ENCODE measurements at regions not wholly inside any gene's neighbourhood (a gene's known extent, or its start where the extent isn't known, plus 50 kb on each side); places are given as distances from the start of the nearest gene placed in this dataset.
"Not testable (repeated sequence)": the region's sequence is repeated elsewhere in the genome, so short reads cannot be mapped to it uniquely, and the experiment has no call there.

DNA sequence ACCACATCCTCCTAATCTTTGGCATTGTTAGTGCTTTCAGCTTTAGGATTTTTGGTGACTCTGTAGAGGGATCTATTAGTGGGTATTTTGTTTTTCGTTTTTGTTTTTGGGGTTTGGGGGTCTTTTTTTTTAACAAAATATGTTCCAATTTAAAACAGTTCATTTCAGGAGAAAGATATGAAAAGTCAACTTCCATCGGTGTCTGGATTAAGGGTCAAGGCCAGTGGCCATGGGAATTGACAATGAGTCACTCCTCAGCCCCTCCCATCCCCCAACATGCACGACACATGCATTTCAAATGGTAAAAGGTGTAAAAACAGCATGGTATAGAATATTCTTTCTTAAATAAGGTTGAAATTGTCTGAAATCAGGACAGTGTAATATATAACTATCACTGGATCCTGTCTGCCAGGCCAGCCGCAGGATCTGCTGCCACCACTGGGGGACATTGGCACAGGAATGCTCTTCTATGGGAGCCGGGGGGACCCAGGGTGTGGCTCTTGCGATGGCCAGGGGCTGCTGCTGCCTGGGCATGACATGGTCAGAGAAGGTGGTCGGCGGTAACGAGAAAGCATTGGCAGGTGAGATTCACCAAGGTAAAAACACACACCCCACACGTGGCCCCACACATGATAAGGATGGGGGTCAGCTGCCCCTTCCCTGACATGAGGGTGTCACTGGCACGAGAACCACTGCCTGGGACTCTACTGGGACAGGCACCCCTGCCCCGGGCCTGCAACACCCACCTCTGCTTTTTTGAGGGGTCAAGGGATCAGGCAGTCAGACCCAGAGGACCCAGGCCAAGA is 126.2 kb upstream of the KCTD7 start:
- DNase-seq (ENCODE audit: low read depth in 1 of 2, low spot score in 1 of 2), result no peak

DNA sequence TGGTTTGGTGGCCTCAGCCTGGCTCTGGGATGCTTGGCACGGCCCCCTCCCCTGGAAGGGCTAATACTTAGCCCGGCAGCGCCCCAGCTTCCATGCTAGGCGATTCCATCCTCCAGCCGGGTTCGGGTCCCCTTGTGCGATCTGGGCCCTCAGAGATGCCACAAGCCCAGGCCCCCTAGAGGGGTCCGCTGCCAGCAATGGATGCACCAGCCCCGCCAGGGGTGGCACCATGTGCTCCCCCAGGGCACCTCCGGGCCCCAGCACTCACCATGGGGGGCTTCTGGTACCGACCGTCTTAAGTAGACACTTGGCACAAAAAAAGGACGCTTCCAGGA is 125.7 kb upstream of the KCTD7 start:
- no peak for DNase-seq (ENCODE audit: low read depth in 1 of 2, low spot score in 1 of 2)

DNA sequence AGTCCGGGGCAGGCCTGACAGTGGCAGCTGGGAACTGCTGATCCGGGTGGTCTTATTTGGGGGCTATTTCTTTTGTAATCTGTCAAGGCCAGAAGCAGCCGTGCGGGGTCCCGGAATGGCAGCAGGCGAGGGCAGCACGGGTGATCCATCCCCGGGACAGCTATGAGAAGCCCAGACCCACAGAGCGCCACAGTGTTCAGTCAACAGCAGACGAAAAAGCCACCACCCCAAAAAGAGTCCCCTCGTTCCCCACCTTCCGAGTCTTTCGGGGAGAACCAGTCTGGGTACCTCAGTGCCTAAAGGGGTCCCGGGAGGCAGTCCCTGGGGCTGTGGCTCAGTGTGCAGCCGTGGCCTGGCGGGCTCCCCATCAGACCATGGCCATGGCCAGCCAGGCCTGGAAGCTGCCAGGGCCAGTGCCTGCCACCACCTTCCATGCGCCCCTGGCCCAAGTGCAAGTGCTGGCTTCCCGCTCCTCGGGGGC is 125.1 kb upstream of the KCTD7 start:
- DNase-seq (ENCODE audit: low read depth in 1 of 2, low spot score in 1 of 2), result no peak

DNA sequence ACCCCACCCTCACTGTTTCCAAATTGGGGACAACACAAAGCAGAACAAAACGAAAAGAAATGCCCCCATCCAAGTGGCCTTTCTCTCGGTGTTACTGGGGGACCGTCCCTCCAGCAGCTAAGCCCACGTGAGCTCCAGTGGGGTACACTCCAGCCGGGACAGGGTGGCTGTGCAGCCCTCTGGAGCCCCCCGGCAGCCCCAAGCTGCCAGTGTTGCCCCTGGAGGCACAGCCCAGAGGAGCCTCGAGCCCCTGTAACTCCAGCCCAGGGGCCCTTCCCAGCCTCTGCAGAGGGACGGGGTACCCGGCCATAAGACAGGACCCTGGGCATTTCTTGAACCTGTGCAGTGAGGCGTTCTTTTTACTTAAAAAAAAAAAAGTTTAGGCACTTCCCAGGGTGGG is 124.5 kb upstream of the KCTD7 start:
- no peak for DNase-seq (ENCODE audit: low read depth in 1 of 2, low spot score in 1 of 2)

DNA sequence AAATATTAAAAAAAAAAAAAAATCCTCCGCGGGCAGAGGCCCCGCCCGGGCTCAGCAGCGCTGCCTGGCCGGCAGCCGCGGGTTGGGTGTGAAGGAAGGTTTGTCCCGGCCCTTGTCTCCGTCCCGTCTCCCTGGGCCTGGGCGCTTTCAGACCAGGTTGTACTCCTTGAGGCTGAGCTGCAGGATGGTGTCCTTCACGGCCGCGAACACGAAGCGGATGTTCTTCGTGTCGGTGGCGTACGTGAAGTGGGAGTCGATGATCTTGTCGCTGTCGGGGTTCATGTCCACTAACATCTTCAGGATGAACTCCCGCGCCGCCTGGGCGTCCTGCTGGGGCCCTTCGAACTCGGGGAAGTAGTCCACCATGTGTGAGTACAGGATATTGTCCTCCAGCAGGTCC is 123.7 kb upstream of the KCTD7 start:
- DNase-seq (ENCODE audit: low read depth in 1 of 2, low spot score in 1 of 2), result no peak

DNA sequence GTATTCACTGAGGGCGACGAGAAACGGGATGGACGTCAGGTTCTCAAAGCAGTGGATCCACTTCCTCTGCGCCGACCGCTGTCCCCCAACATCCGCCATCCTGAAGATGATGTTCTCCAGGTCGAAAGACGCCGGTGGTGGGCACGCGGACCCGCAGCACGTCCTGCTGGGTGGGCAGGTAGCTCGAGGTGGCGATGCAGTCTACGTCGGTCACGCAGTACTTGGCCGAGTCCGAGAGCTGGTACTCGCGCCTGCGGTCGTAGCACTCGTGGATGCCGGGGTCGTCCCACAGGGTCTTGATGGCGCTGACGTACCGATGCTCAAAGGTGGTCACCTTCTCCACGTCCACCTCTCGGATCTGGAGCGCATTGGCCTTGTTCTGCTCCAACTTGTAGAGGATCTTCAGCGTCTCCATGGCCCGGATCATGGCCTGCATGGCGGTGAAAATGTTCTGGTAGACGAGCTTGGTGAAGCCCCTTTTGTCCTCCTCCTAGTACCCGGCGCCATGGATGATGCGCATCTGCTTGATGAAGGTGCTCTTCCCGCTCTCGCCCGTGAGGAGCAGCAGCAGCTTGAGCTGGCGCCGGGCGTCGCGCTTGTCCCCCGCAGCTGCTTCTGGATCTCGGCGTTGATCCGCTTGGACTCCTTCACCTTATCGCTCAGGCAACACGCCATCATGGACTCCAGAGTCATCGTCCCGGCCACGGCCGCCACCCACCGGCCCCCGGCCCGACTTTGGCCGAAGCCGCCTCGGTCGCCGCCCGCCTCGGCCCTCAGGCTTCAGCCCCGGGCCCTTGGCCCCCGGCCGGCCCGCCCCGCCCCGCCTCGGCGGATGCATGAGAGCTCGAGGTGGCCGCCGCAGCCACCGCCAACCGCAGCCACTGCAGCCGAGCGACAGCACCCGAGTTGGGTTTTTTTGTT is 122.9 kb upstream of the KCTD7 start:
- no peak for DNase-seq (ENCODE audit: low read depth in 1 of 2, low spot score in 1 of 2)

DNA sequence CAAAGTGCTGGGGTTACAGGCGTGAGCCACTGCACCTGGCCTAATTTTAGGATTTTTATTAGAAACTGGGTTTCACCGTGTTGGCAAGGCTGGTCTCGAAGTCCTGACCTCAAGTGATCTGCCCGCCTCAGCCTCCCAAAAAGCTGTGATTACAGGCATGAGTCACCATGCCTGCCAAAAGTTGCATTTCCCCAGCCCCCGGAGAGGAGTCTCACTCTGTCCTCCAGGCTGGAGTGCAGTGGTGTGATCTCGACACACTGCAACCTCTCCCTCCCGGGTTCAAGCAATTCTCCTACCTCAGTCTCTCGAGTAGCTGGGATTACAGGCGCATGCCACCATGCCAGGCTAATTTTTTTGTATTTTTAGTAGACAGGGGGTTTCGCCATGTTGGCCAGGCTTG is 122.0 kb upstream of the KCTD7 start:
- DNase-seq (ENCODE audit: low read depth in 1 of 2, low spot score in 1 of 2), result not testable (repeated sequence)

DNA sequence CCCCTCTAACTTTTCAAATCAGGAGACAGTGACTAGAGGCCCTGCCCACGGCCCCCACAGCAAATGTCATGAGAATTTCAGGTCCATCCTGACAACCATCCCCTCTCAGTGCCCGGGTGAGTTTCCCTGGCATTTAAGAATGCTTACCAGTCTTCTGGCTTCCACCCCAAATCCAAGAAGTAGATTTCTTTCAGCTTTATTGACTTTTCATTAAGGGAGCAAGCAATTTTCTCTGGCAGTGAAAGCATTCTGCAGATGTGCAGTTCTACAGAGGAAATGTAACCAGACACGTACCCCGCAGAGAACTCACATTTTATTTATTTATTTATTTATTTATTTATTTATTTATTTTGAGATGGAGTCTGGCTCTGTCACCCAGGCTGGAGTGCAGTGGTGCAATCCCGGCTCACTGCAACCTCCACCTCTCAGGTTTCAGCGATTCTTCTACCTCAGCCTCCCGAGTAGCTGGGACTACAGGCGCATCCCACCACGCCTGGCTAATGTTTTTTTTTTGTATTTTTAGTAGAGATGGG is 120.9 kb upstream of the KCTD7 start:
- DNase-seq (ENCODE audit: low read depth in 1 of 2, low spot score in 1 of 2), result no peak

DNA sequence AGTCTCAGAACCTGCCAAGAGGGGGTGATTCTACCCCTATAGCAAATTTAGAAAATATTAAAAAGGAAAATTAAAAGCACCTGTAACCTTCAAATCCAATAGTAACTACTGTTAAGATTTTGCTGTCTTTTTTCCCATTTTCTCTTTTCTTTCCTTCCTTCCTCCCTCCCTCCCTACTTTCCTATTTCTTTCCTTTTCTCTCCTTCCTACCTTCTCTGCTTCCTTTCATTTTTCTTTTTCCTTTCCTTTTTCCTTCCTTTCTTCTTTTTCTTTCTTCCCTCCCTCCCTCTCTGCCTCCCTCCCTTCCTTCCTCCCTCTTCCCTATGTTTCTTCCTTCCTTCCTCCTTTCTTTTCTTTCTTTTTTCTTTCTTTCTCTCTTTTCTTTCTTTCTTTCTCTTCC is 120.2 kb upstream of the KCTD7 start:
- DNase-seq (ENCODE audit: low read depth in 1 of 2, low spot score in 1 of 2), result no peak

DNA sequence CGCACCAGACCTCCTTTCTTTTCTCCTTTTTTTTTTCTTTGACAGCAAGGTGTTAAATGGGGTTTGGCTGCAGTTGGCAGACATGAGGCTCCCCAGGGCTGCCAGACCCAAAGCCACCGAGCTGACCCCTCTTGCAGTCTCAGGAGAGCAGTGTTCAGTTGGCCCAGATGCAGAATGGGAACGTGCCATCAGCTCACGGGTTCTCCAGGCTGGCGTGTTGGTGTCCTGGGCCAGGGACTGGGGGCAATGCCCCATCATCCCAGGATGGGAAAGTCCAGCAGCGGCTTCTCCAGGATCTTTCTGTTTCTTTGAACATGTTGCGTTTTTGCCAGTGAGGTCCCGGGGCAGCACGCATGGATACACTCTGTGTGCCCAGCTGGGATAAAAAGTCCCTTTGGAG is 114.6 kb upstream of the KCTD7 start:
- DNase-seq (ENCODE audit: low read depth in 1 of 2, low spot score in 1 of 2), result no peak

DNA sequence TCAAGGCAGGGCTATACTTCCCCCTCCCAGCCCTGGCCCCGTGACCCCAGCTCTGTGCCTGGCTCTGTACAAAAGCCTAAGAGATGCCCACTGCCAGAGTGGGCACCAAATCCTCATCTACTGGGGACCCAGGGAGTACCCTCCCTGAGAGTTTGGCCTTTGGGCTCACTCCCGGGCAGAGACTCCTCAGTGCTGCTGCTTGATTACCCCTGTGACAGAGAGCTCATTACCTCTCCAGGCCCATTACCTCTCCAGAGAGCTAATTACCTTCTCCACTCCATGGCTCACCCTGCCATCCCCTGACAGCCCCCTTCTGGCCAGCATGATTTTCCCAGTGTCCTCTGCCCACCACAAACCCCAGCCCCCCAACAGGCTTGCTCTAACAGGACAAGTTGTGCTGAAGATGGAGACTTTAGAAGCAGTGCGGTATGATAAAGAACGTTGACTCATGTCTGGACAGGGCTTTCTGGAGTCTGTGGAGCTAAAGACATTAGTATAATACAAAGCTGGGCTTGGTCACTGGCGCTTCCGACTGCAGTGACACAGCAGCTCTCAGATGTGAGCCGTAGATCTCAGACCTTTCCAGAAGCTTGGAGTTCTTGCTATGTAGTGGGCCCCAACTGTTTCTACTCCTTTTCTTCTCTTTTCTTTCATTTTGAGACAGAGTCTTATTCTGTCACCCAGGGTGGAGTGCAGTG is 111.3 kb upstream of the KCTD7 start:
- DNase-seq (ENCODE audit: low read depth in 1 of 2, low spot score in 1 of 2), result no peak

DNA sequence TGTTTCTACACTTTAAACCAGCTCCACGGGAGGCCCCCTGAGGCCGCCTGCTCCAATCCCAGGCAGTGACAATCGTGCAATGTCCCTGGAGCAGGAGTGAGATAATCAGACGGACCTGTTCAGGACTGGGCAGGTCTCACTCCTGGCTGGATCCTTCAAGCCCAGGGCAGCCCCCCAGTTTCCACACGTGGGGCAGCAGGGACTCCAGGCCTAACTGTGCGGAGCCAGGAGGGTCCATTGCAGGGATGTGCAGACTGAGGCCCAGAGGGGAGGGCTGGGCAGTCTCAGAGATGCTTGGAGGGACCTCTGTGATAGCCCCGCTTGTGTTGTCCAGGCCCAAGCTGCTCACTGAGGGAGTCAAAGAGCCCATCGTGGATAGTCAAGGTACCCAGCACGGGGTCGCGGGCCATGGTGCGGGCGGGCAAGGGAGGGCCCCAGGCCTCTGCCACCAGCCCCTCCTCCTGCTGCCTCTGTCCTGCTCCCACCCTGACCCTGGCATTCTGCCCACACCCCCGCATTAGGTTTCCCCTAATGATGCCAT is 110.5 kb upstream of the KCTD7 start:
- no peak for DNase-seq (ENCODE audit: low read depth in 1 of 2, low spot score in 1 of 2)

DNA sequence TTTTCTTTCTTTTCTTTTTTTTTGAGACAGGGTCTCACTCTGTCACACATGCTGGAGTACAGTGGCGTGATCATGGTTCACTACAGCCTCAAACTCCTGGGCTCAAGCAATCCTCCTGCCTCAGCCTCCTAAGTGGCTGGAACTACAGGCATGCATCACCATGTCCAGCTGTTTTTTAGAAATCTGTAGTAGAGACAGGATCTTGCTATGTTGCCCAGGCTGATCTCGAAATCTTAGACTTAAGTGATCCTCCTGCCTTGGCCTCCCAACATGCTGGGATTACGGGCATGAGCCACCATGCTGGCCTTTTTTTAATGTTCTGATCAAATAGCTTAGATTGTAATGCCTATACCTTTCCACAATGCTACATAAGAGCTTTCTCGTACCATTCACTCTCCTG is 107.0 kb upstream of the KCTD7 start:
- DNase-seq (ENCODE audit: low read depth in 1 of 2, low spot score in 1 of 2), result no peak

DNA sequence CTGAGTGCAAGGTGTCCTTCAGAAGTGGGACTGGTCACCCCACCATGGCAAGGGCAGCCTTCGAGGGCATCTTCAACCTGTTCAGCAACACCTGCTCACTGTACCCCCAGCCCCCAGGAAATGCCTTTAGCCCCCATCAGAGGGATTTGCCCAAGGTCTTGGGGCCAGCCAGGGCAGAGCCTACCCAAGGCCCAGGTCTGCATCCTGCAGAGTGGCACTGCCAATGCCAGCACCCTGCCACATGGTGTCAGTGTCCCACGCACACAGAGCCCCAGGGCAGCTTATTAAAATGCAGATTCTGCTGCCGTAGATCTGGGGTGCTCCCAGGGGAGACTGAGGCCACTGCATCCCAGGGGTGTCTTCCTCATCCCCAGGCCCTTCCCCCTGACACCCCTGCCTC is 106.2 kb upstream of the KCTD7 start:
- DNase-seq (ENCODE audit: low read depth in 1 of 2, low spot score in 1 of 2), result no peak

DNA sequence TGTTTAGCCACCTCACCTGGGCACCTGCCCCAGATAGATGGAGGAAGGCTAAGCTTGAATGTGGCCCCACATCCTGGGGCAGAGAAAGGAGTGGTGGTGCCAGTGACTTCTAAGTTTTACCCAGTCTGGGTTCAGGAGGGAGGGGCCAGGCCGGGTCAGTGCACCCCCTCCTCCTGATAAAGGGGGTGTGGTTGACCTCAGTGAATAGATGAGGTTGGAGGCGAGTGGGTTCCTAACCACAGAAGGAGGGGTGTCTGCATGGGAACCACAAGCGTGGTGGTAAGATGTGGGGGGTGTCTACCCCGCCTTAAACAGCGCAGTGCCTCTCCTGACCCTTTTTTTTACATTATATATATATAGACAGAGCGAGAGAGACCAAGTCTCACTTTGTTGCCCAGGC is 105.3 kb upstream of the KCTD7 start:
- no peak for DNase-seq (ENCODE audit: low read depth in 1 of 2, low spot score in 1 of 2)

DNA sequence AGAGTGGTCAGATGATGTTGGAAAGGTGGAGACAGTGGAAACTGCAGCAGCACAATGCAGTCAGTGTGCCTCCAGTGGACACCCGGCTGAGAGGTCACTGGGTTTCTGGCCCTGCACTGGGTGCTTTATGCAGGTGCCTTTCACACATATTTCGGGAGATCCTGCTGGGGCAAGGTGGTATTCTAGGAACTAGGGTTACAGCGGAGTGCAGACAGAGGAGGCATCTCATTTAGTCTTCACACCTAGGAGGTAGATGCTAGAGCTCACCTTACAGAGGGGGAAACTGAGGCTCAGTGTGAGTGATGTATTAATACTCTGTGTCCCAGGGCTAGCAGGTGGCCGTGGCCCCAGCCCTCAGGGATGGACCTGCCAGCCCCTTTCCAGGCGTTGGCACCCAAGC is 103.9 kb upstream of the KCTD7 start:
- no peak for DNase-seq (ENCODE audit: low read depth in 1 of 2, low spot score in 1 of 2)

DNA sequence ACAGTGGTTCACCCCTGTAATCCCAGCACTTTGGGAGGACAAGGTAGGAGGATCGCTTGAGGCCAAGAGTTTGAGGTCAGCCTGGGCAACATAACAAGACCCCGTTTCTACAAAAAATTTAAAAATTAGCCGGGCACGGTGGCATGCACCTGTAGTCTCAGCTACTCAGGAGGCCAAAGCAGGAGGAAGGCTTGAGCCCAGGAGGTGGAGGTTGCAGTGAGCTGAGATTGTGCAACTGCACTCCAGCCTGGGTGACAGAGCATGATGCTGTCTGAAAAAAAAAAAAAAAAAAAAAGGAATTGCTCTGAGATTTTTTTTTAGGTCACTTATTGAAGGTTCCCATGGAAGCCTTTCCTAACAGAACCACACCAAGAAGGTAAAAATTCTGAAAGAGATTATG is 101.9 kb upstream of the KCTD7 start:
- not testable (repeated sequence) for DNase-seq (ENCODE audit: low read depth in 1 of 2, low spot score in 1 of 2)

DNA sequence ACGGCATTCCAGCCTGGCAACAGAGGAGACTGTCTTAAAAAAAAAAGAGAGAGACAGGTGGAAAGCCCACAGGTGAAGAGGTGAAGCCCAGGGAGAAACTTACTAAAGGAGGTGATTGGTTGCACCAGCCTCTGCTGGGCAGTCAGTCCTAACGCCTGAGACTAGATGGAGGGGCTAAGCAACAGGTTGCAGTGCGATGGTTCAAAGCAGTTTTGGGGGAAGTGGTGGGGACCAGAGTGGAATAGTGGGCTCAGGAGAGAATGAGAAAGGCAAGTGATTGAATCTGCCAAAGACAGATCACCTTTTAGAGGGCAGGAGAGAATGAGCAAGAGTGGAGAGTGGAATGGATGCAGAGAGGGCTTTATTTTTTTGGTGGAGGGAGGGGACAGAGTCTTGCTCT is 100.0 kb upstream of the KCTD7 start:
- no peak for DNase-seq (ENCODE audit: low read depth in 1 of 2, low spot score in 1 of 2)

DNA sequence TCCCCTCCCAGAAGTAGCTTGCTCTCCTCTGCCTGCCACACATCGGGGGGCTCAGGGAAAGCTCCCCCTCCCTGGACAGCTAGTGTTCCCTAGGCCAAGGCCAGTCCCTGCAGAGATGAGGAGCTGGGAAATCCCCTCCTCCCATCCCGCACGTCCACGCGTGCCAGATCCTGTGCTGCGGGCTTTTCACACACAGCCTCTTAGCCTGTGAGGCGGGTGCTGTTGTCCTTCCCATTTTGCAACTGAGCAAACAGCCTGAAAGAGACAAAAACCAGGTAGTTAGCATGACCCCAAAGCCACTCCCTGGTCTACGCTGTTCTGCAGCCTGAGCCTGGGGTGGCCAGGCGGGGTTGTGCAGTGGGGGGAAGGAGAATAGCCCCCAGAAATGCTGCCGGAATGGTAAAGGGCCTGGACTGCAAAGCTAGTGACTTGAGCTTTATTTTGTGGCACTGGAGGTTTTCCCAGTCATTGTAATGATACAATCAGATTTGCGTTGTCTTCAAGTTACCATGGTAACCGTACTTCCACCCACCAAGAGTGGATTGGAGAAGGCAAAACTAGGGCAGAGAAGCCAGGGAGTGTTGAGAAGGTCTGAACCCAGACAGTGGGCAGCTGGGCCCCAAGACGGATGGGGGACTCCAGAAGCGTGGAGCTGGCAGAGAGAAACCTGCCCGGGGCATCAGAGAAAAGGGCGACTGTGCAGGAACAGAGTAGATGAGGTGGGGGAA is 98.6 kb upstream of the KCTD7 start:
- no peak for DNase-seq (ENCODE audit: low read depth in 1 of 2, low spot score in 1 of 2)
